ENCODE measurements at regions not wholly inside any gene's neighbourhood (a gene's known extent, or its start where the extent isn't known, plus 50 kb on each side); places are given as distances from the start of the nearest gene placed in this dataset.

DNA sequence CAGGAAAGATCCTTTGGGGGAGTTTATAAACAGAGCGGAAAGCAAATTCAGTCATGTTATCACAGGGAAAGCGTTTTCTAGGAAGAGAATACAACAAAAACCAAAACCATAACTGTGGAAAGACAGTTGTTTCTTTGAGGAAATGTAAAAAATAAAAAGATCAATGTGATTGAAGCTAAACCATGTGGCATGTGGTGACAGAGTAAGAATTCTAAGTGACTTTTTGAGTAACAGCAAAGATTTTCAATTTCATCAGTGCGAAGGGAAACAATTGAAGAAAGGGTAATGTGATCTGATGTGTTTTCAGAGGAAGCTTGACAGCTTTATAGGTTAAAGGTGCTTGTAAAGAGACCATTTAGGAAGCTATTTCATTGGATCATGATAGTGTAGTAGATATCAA, 575.9 kb upstream of the CHORDC1 start:
- DNase-seq = no peak

DNA sequence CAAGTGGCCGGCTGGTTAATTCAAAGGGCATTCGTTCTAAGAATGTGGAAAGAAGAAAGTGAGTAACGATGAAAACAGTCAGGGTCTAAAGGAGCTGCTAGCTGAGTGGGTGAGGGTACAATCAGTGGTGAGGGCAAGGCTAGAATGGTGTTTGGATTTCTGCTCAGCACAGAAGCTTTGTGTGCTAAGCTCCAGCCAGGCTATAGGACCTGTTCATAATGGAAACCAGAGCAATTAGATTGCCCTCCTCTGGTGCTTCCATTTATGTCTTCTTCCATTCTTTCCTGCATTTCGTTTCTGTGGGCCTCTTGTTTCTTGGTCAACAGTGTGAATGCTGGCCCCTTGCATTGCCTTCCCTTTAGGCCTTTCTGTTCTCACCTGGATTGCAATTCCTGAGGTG, 572.9 kb upstream of the CHORDC1 start:
- no peak for DNase-seq

DNA sequence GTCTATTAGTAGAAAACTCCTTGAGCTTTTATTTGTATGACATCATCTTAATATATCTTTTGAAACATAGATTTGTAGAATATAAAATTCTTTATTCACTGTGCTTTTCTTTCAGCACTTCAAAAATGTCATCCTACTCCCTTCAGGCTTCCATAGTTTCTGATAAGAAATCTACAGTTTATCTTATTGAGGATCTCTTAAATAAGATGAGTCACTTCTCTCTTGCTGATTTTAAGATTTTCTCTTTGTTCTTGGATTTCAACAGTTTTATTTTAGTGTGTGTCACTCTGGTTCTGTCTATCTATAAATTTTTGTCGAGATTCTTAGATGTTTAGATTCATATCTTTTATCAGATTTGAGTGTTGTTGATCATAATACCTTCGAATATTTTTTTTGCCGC, 566.1 kb upstream of the CHORDC1 start:
- DNase-seq = no peak

DNA sequence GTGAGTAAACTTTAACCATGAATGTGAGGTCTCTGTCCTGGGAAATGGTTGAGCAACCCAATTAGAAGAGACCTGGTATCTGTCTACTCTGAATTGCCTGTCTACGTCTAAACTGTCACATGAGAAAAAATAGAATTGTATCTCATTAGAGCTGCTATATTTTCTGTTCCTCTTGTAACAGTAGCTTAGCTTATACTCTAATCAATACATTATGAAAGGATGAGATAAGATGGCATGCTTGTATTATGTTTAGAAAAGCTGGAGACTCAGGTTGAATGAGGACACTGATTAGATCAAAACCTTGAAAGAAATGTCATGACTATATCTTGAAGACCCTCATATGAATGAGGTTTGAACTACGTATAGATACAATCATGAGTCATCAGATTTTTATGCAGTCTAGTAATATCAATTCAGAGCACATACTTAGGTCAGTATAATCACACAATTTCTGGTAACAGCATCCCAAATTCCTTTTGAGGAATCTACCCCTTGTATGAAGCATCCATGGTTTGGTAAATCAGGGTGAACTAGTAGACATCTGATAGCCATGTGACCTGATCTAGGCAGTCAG, 561.5 kb upstream of the CHORDC1 start:
- DNase-seq = no peak

DNA sequence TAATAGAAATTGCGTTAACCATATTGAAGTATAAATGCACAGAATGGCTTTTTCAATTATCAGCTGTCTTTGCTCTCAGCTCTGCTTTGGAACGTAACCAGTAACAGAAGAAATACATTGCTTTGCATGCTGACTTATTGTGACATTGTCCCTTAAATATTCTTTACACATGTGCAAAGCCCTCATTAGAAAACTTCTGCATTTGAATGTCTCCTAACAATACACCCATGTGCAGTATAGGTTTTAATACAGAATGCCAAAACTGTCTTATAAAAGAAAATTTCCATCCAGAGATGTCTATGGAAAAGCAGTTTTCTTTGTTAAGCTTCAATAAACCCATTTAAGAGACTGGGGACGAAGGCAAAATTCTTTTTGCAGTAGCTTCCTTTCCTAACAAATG, 560.3 kb upstream of the CHORDC1 start:
- no peak for DNase-seq

DNA sequence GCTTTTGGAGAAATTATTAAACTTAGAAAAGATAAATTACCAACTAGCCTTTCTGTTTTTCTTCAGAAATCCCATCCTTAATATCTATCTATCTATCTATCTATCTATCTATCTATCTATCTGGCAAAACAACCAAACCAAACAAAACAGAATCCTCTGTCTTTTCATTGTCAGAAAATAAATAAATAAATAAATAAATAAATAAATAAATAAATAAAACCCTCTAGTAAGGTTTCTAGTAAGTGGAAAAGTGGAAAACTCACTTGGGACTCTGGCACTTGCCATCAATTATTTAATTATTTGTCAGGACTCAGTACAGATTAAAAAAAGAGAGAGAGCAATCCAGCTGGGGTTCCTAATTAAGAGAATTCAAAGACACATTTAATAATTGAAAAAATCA, 556.2 kb upstream of the CHORDC1 start:
- no peak for DNase-seq

DNA sequence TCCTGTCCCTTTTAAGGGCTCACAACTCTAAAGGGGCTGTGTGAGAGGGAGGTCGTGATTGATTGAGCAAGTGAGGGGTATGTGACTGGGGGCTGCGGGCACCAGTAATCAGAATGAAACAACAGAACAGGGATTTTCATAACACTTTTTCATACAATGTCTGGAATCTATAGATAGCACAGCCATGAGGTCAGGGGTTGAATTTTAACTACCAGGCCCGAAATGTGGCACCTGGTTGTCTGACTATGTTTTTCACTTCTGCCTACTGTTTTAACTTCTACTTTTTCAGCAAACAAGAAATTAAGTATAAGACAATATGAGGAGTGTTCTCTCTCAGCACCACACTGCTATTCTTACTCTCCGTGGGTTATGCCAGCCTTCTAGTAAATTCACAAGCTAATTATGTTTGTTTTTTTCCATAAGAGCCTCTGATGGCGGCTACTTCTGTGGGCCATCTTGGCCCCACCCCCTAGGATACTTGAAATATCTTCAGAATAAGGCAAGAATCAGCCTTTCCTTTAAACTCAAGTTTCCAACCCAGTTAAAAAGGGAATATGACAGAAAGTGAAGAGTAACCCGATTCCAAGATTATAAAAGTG, 552.8 kb upstream of the CHORDC1 start:
- no peak for DNase-seq

DNA sequence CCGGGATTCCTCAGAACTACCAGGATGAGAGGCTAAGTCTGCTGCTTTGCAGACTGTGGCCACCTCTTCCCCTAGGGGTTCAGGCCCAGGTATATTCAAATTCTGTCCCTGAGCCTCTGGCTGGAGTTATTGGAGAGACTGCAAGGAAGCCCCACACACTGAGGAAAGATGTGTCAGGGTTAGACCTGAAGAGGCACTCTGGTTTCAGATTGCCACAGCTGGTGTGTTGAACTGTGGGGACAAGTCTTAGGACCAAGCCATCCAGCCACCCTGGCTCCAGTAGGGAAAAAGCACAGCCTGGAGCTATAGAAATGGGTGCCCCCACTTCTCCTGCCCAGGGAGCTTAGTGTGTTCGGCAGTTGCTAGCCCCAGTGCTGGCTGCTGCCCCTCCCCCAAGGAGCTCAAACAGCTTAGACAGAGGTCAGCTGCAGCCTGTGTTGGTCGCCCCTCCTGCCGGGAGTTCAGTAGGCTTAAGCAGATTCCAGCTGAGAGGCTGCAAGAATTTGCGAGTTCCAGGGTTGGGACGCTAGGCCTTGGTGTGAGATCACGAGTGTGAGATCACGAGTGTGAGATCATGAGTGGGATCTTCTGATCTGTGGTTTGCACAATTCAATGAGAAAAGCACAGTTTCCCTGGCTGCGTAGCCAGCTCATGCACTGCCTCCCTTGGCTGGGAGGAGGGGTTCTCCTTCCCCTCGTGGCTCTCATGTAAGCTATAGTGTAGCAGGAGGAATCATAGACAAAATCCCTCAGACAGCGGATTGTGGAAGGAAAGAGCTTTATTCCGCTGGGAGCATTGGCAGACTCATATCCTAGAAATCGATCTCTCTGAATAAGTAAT, 552.1 kb upstream of the CHORDC1 start:
- DNase-seq = no peak

DNA sequence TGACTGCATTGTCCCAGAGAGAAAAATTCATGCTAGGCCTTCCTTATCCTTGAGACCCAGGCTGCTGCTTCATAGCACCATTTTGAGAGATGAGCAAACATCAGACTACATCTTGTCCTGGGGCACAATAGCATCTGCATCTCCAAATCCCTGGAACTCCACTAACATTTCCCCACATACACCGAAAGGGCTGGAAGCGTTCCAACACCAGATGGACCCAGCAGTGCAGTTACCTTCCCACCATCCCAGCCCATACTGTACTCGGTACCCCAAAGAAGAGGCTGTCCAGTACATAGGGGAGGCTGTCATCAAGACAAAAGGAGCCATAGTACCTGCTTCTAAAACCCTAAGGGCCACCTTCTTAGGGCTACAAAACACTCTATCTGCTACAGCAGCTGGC, 547.2 kb upstream of the CHORDC1 start:
- no peak for DNase-seq

DNA sequence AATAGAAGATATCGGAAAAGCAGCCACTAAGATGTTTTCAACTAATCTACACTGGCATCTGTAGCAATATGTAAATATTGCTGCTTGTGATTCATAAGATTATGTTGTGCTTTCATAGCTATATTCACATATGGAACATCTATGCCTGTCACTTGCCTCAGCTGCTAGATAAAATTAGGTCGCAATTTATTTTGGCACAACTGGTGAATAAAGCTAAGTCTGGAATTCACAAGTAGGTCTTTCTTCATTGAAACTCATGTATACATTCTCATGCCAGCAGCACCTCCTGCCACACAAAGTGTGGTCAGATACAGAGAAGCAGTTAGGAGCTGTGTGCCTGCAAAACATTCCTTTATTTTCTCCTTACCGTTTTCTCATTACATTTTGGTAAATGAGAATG, 543.3 kb upstream of the CHORDC1 start:
- no peak for DNase-seq

DNA sequence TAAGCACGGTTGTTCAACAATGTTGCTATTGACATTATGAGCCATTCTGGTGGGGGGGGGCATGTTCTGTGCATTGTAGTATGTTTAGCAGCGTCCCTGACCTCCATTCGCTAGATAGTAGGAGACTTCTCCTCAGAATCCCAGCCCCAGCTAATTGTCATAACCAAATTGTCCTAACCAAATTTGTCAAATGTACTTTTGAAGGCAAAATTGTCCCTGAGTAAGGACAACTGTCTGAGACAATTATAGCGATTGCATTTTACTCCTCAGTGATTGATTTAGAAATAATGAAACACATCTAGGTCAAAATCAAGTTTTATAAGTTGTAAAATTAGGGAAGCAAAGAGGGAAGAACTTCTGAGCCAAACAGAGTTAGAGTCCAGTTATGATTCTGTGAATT, 541.8 kb upstream of the CHORDC1 start:
- DNase-seq = no peak

DNA sequence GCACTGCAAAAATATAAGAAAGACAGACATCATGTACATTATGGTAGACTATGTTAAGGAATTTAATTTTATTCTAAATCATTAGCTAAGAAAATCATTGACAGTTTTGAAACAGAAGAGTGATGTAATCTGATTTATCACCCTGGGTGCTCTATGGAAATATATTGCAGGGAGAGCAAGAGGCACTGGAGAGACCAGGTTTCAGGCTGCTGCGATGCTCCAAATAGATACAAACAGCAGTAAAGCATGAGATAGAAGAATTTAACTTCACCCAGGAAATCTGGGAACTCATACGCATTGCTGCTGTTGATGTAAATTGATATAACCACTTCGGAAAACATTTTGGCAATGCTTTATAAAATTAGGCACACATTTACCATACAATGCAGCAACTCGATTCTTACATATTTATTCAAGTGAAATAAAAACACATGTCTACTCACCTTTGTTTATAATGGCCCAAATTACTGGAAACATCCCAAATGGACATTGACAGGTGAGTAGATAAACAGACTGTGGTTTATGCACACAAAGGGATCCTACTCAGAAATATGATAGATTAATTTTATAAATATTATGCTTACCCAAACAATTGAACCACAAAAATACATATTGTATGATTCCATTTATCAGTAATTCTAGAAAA, 535.1 kb upstream of the CHORDC1 start:
- no peak for DNase-seq

DNA sequence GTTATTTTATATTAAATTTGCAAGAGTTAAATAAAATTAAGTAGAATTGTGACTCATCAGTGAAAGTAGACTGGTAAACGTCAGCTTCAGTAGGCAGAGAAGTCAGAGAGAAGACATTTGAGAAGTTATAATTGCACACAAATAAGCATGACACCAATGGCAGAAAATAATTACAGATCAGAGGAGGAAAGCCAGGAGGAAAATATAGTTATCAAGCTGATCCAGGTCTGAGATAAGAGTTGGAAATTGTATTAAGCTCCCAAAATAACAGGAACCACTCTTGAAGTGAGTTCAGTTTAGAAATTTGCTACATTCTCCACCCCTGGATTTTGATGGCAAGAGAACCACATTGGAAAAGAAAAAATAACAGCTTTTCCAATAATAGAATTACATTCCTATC, 533.8 kb upstream of the CHORDC1 start:
- no peak for DNase-seq

DNA sequence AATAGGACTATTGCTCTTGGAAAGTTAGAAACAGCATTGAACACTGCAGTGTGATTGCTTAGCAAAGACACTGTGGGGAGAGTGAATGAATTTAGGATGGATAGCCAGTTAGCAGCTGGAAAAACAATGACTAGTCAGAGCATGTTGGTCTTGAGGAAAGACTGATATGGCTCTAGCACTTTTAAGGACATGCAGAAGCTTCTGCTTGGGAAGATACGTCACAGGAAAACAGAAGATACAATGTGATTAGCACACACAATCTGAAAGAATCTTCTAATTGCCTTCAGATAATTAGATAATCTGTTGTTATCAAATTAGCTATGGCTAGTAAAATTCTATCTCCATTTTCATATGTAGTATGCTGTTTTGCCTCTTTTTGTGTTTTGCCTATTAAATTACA, 530.7 kb upstream of the CHORDC1 start:
- no peak for DNase-seq

DNA sequence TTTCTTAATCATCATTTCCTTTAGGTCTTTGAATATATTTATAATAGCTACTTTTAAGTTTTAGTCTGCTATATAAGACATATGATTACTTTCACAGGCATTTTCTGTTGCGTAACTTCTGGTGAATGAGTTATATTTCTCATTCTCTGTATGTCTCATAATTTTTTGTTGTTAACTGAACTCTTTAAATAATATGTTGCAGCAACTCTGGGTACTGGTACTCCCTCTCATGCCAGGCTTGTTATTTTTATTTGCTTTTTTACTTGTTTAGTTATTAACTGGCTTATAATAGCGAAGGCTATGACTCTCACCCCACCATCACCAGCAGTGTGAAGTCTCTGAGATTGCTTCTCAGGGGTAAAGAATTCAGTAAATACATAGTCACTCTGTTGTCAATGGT, 524.2 kb upstream of the CHORDC1 start:
- no peak for DNase-seq

DNA sequence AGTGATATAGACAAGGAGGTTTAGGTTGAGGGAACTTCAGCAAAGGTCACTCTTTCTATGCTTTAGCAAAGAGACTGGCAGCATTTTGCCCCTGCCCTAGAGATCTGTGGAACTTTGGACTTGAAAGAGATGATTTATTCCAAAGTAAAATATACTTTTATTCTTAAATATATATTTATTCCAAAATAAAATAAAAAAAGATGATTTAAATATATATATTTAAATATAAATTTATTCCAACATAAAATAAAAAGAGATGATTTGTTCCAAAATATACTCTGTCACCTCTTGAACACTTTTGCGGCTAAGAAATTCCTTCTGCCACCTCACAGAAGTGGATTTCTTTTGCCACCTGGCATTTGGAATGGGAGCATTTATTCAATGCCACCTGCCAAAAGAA, 521.3 kb upstream of the CHORDC1 start:
- DNase-seq = no peak

DNA sequence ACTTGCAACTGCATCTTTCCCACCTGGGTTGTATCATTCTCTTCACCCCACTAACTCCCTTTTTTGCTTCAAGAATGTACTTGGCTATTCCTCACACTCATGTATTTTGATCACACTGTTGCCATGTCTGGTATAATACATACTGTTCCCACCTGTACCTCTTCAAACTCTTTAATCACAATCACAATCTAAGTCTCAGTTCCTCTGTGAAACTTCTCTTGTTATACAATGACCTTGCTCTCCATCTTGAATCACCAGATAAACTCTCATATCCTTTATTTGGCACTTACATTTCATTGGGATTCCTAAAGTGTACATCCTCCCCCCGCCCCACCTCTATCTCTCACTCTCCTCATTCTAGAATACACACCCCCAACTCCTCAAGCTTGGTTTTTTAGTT, 516.0 kb upstream of the CHORDC1 start:
- DNase-seq = no peak

DNA sequence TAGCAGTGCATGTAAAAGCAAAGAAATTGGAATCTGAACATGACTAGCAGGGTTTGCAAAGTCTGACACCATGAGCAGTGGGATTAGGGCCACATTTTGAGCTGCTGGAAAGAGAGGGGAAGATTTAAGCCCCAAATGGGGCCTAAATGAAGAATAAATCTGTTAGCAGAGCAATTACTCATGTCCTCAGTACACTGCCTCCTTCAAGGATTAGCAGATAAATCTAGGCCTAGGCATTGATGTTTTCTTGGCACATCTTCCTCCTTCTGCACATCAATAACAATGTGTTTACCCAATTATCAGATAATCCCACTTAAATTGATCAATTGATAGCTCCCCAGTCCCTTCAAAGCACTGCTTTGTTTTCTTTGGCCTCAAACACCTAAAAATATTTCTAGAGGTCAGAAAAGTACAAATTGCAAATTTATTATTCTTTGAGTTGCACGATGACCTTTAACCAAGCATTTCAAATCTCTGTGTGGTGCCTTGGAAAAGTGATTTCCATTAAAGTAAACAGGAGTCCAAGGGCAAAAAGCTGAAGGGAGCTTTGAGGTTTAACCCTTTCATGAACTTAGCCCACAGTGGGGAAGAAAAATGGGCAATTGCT, 514.7 kb upstream of the CHORDC1 start:
- DNase-seq = no peak

DNA sequence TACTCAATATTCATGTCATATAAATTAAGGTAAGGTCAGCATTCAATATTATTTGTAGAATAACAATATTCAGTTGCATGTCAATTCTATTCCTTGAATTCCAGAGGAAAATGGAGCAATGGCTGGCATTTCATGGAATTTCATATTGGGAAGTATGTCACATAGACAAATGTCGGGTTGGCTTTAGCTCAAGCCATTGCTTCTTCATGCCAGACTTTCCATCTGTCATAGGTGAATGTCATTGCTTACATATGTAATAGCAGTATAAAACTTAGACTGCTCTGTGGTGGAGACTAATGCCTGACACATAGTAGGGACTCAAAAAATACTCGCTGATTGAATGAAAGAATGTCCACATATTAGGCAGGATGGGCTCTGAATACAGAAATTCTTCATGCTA, 509.6 kb upstream of the CHORDC1 start:
- no peak for DNase-seq

DNA sequence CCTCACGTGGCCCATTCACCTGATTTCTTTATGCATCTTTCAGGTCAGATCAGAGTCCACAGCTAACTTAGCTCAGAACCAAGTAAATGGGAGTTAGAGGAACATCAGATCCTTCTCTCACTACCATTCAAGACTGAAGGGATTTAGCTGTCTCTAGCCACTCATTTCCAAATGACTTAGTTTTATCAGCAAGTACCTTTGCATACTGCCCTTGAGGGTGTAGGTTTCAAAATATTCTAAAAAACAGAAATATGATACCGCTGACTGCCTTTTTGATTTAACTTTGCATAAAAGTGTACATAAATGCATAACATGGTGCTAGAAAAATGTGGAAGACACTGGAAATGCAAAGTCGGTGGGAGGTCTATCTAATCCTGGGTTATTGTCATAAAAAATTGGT, 500.6 kb upstream of the CHORDC1 start:
- DNase-seq = no peak

DNA sequence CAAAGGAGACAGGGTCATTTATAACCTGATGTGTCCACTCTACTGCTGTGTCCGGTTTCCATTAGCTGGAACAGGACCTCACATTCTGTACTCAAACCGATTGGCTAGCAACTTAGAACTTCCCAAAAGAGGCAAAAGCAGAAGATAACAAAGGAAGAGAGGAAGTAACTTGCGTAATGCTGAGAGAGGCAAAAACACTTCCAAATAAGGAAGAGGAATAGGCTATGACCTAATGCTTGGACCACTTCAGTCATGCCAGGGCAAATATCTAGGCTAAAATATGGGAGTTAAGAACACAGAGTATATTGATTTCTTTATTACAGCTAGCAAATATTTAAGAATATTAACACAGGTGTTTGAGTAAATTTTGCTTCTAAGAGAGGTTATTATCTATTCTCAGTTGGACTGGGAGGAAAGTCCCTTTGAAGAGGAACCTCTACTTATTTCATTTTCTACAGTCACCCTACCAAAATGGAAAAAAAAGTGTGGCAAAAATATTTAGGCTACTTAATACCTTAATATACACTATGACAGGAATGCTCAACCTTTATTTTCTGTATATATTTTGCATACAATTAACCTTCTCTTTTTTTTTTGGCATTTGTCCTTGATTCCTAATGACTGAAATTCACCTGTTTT, 499.8 kb upstream of the CHORDC1 start:
- DNase-seq = no peak

DNA sequence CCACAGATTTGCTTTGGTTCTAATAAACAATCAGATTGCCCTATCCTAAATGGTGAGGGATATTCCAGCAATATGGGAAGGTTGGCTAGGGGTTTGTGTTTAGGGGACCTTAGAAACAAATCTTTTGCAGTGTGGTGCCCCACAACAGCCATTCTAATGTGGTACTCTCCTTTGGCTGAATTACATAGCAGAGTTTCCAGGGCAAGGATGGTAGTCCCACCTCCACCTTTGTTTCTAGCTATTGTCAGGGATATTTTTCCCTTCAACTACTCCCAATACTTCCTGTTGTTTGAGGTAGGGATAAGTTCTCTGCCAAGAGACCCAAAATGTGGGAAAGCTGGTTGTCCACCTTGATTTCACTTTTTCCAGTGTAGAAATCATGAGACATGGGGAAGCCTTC, 494.7 kb upstream of the CHORDC1 start:
- no peak for DNase-seq

DNA sequence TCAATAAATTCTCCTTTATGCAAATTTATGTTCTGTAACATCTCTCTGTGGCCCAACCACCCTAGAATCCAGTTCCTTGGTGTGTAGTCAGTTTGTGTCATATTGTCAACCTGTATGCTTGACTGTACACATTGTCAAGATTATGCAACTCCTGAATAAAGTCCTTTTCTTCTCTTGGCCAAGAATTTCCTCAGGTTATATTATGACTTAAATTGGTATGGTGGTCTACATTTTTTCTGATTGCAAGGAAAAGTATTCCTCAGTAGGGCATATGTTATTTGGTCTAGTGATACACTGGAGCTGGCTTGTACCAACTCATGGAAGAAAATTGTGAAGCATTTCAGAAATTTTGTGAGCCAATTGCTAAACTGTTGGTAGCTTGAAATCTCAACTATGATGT, 482.8 kb upstream of the CHORDC1 start:
- no peak for DNase-seq
